HCT116 (cell line): ENCODE measurements at regions not wholly inside any gene's neighbourhood (a gene's known extent, or its start where the extent isn't known, plus 50 kb on each side); places are given as distances from the start of the nearest gene placed in this dataset.

Experiments used
- ATAC-seq: fragments of 200-7000 bp; cut with Tn5 transposase; 2 replicates; pipeline ENCODE4 v1.9.1; 2020; ENCODE audit warnings: mild to moderate bottlenecking, moderate library complexity
- BruUV-seq: library from RNA; stranded (reverse); fragments of 400-500 nt; replicated peaks from 2 replicates; lab custom pipeline; 2021; lab: Mats Ljungman, UMichigan
- CTCF ChIA-PET: fragments of 300-600 bp; sonication (Branson Sonifier 250); formaldehyde crosslinking; loops from one replicate; lab custom pipeline; 2021; ENCODE audit warnings: antibody characterized with exemption; lab: Charles Lee
- POLR2A ChIA-PET: fragments of 300-600, 350-600 bp; sonication (Branson Sonifier 250); formaldehyde crosslinking; loops from one replicate; lab custom pipeline; 2021; ENCODE audit warnings: antibody characterized with exemption; lab: Charles Lee
- RAD21 ChIA-PET, 2 experiments: fragments of 300-600 bp; sonication (Branson Sonifier 250); formaldehyde crosslinking; loops; one replicate each; lab custom pipeline; 2023; ENCODE audit warnings: low total read pairs in 2 of 2; ENCODE audit not compliant: uncharacterized antibody in 2 of 2, unreplicated experiment in 2 of 2, low non-redundant PET in 1 of 2; lab: Charles Lee
- DNase-seq: peaks from one replicate; pipeline ENCODE4 v3.0.0-alpha.2; 2010; ENCODE audit warnings: low read depth, low spot score
- H2AFZ ChIP-seq: fragments of 200-600 bp; shearing (Covaris generic), sonication (generic); 2 replicates; pipeline ENCODE4 v1.6.1; 2017; ENCODE audit warnings: low read depth, mixed run types, mixed read lengths, antibody characterized with exemption, low read length; ENCODE audit not compliant: poor library complexity, severe bottlenecking
- H3K27ac ChIP-seq: 2 replicates; pipeline ENCODE4 v1.5.1; 2012; ENCODE audit warnings: low read depth, low read length
- H3K27me3 ChIP-seq: fragments of 200-600 bp; sonication (generic); 2 replicates; pipeline ENCODE4 v1.6.1; 2016; ENCODE audit warnings: mixed run types, low read length, mixed read lengths; ENCODE audit not compliant: insufficient read depth
- H3K36me3 ChIP-seq, 2 experiments: fragments of 200-500 bp in 1 of 2; fragments of 200-600 bp in 1 of 2; sonication (Bioruptor generic) in 1 of 2; sonication (generic) in 1 of 2; 2 replicates each; pipeline versions ENCODE4 v1.5.1 to v1.6.1; 2014 to 2016; ENCODE audit warnings: low read length in 2 of 2, inconsistent platforms in 1 of 2, mixed read lengths in 1 of 2, mixed run types in 1 of 2; ENCODE audit not compliant: insufficient read depth in 2 of 2, control insufficient read depth in 1 of 2
- H3K4me1 ChIP-seq, 2 experiments: fragments of 200-600 bp in 1 of 2; sonication (generic) in 1 of 2; 2 replicates each; pipeline versions ENCODE4 v1.5.1 to v1.6.1; 2012 to 2017; ENCODE audit warnings: low read length in 2 of 2, inconsistent platforms in 1 of 2, mild to moderate bottlenecking in 1 of 2, mixed read lengths in 1 of 2, mixed run types in 1 of 2, moderate library complexity in 1 of 2; ENCODE audit not compliant: insufficient read depth in 2 of 2, control insufficient read depth in 1 of 2
- H3K4me2 ChIP-seq: fragments of 200-600 bp; sonication (generic); 2 replicates; pipeline ENCODE4 v1.6.1; 2017; ENCODE audit warnings: mixed run types, low read length, mixed read lengths
- H3K4me3 ChIP-seq, 2 experiments: fragments of 200-600 bp in 1 of 2; sonication (generic) in 1 of 2; replicated peaks in 1 of 2; 2 replicates each; pipeline ENCODE4 v1.5.1; 2011 to 2016; ENCODE audit warnings: low read length in 2 of 2, control low read depth in 1 of 2, low read depth in 1 of 2, mild to moderate bottlenecking in 1 of 2, mixed read lengths in 1 of 2, mixed run types in 1 of 2
- H3K79me2 ChIP-seq: fragments of 200-600 bp; sonication (generic); 2 replicates; pipeline ENCODE4 v1.6.1; 2017; ENCODE audit warnings: mild to moderate bottlenecking, mixed run types, low read length, moderate library complexity, mixed read lengths; ENCODE audit not compliant: insufficient read depth
- H3K9ac ChIP-seq: fragments of 200-600 bp; sonication (generic); 2 replicates; pipeline ENCODE4 v1.6.1; 2016; ENCODE audit warnings: low read length, mixed read lengths
- H3K9me2 ChIP-seq: fragments of 200-600 bp; sonication (generic), shearing (Covaris generic); 2 replicates; pipeline ENCODE4 v1.6.1; 2017; ENCODE audit warnings: mixed run types, mild to moderate bottlenecking, moderate library complexity; ENCODE audit not compliant: insufficient read depth
- H3K9me3 ChIP-seq, 2 experiments: fragments of 200-500 bp in 1 of 2; fragments of 200-600 bp in 1 of 2; sonication (Bioruptor generic) in 1 of 2; sonication (generic) in 1 of 2; 2 replicates each; pipeline ENCODE4 v1.6.1; 2014 to 2017; ENCODE audit warnings: low read length in 2 of 2, mixed read lengths in 2 of 2, inconsistent platforms in 1 of 2, low read depth in 1 of 2, mild to moderate bottlenecking in 1 of 2, mixed run types in 1 of 2, moderate library complexity in 1 of 2; ENCODE audit not compliant: control insufficient read depth in 1 of 2, insufficient read depth in 1 of 2
- H4K20me1 ChIP-seq: fragments of 200-600 bp; sonication (generic), shearing (Covaris generic); 2 replicates; pipeline ENCODE4 v1.6.1; 2017; ENCODE audit warnings: mixed run types, mild to moderate bottlenecking, moderate library complexity; ENCODE audit not compliant: insufficient read depth
- ATF3 ChIP-seq: IDR thresholded peaks from 2 replicates; pipeline ENCODE4 v1.6.1; 2012
- CBX3 ChIP-seq: IDR thresholded peaks from 2 replicates; pipeline ENCODE4 v1.6.1; 2012; ENCODE audit warnings: low read depth
- CEBPB ChIP-seq: IDR thresholded peaks from 2 replicates; pipeline ENCODE4 v1.6.1; 2012; ENCODE audit warnings: low read depth
- CTCF ChIP-seq, 3 experiments: fragments of 200-600 bp in 1 of 3; sonication (generic) in 1 of 3; IDR thresholded peaks in 2 of 3; conservative IDR thresholded peaks in 1 of 3; 2 replicates each; pipeline ENCODE4 v1.5.1; 2012 to 2017; ENCODE audit warnings: low read depth in 2 of 3, low read length in 2 of 3, antibody characterized with exemption in 1 of 3, borderline replicate concordance in 1 of 3, control low read depth in 1 of 3, mild to moderate bottlenecking in 1 of 3, mixed read lengths in 1 of 3, mixed run types in 1 of 3, moderate library complexity in 1 of 3; ENCODE audit not compliant: insufficient read depth in 1 of 3
- EGR1 ChIP-seq: IDR thresholded peaks from 2 replicates; pipeline ENCODE4 v1.6.1; 2012; ENCODE audit warnings: low read depth
- EZH2 ChIP-seq: fragments of 200-600 bp; sonication (generic); IDR thresholded peaks from 2 replicates; pipeline ENCODE4 v1.6.1; 2017; ENCODE audit warnings: antibody characterized with exemption, mixed run types
- EZH2phosphoT487 ChIP-seq: fragments of 200-600 bp; IDR thresholded peaks from 2 replicates; pipeline ENCODE4 v1.6.1; 2018; ENCODE audit warnings: antibody characterized with exemption, borderline replicate concordance
- FOSL1 ChIP-seq: IDR thresholded peaks from 2 replicates; pipeline ENCODE4 v1.6.1; 2012; ENCODE audit warnings: low read depth
- POLR2AphosphoS5 ChIP-seq: IDR thresholded peaks from 2 replicates; pipeline ENCODE4 v1.6.1; 2011; ENCODE audit warnings: mild to moderate bottlenecking, low read depth, low read length, moderate library complexity
- RAD21 ChIP-seq: IDR thresholded peaks from 2 replicates; pipeline ENCODE4 v1.6.1; 2012; ENCODE audit warnings: low read depth, mild to moderate bottlenecking
- SIN3A ChIP-seq: IDR thresholded peaks from 2 replicates; pipeline ENCODE4 v1.6.1; 2012; ENCODE audit warnings: low read depth
- SRF ChIP-seq: IDR thresholded peaks from 2 replicates; pipeline ENCODE4 v1.6.1; 2012; ENCODE audit warnings: low read depth
- ZFX ChIP-seq: fragments of 450-650 bp; IDR thresholded peaks from 2 replicates; pipeline ENCODE4 v1.6.1; 2017
- ZNF274 ChIP-seq: fragments of 200-500 bp; sonication (Bioruptor generic); IDR thresholded peaks from 2 replicates; pipeline ENCODE4 v1.6.1; 2014; ENCODE audit warnings: mild to moderate bottlenecking, low read depth, low read length, inconsistent platforms
- intact Hi-C: fragments of 100-400 bp; cut with micrococcal nuclease; formaldehyde crosslinking; loops from 2 replicates; pipeline ENCODE4 v1.10.0; 2022
- TF ChIP-seq, protein P1 (sequence below): IDR thresholded peaks from 2 replicates; pipeline ENCODE4 v1.6.1; 2012; ENCODE audit warnings: low read depth

- TF ChIP-seq, protein P1, sequence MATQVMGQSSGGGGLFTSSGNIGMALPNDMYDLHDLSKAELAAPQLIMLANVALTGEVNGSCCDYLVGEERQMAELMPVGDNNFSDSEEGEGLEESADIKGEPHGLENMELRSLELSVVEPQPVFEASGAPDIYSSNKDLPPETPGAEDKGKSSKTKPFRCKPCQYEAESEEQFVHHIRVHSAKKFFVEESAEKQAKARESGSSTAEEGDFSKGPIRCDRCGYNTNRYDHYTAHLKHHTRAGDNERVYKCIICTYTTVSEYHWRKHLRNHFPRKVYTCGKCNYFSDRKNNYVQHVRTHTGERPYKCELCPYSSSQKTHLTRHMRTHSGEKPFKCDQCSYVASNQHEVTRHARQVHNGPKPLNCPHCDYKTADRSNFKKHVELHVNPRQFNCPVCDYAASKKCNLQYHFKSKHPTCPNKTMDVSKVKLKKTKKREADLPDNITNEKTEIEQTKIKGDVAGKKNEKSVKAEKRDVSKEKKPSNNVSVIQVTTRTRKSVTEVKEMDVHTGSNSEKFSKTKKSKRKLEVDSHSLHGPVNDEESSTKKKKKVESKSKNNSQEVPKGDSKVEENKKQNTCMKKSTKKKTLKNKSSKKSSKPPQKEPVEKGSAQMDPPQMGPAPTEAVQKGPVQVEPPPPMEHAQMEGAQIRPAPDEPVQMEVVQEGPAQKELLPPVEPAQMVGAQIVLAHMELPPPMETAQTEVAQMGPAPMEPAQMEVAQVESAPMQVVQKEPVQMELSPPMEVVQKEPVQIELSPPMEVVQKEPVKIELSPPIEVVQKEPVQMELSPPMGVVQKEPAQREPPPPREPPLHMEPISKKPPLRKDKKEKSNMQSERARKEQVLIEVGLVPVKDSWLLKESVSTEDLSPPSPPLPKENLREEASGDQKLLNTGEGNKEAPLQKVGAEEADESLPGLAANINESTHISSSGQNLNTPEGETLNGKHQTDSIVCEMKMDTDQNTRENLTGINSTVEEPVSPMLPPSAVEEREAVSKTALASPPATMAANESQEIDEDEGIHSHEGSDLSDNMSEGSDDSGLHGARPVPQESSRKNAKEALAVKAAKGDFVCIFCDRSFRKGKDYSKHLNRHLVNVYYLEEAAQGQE, result no peak
- no peak for TF ChIP-seq EZH2phosphoT487
- no peak for TF ChIP-seq POLR2AphosphoS5
Observed at GRCh38 chr9:96115836-96116235, 186.1 kb downstream of the HSD17B3 start (continued).

DNA sequence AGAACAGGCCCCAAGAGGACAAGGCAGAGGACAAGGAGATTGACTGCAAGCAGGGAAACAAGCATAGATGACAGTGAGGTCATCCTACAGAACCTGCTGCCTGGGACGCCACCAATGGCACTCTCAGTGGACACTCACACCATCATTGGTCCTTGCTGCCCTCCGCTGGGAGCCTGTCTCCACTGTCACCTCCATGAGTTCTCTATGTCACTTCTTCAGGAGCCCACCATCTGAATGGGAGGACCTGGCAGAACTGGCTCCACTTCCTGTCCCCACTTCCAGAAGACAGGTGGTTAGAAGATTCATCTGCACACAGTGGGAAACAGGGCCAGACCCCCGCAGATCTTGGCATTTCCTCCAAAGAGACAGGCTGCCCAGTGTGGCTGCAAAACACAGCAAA lies 188.9 kb downstream of the HSD17B3 start:
- intact Hi-C loops, result no loop called here

More for the DNA sequence above, 188.9 kb downstream of the HSD17B3 start:
- no peaks in the 10 kb centered on the region for H3K9me2 ChIP-seq
- H3K79me2 ChIP-seq, result no peaks in the 10 kb centered on the region
- ChIA-PET POLR2A (no interaction called here), RAD21 (no interaction called here), CTCF (no interaction called here)
- no peak overlapping the region for H2AFZ ChIP-seq
- no peak overlapping the region for H3K27ac ChIP-seq
- H3K4me2 ChIP-seq, result no peak overlapping the region
- no peak for TF ChIP-seq EZH2
- peak; percentile 47 for TF ChIP-seq RAD21
- no peak for TF ChIP-seq FOSL1
- TF ChIP-seq POLR2AphosphoS5, result no peak
- TF ChIP-seq ATF3, result no peak
- no peak for TF ChIP-seq EZH2phosphoT487
- TF ChIP-seq CTCF (IDR thresholded peaks at IDR 0.05 in 2 of 3, conservative IDR thresholded peaks at IDR 0.05 in 1 of 3; ENCODE audit: borderline replicate concordance in 1 of 3, insufficient read depth in 1 of 3, low read depth in 2 of 3, low read length in 2 of 3), result 0 out of 6 replicates have a peak, but pooled peaks of 1 of the 3 experiments have one; percentile 6
- TF ChIP-seq SRF, result no peak
- no peak for TF ChIP-seq CBX3
- TF ChIP-seq EGR1, result no peak
- TF ChIP-seq ZNF274, result no peak
- no peak for TF ChIP-seq CEBPB
- TF ChIP-seq SIN3A, result no peak
- TF ChIP-seq ZFX, result no peak
- ATAC-seq (no peak), DNase-seq (no peak)
- no peaks in the 10 kb centered on the region for H3K36me3 ChIP-seq
- H3K9ac ChIP-seq, result no peak overlapping the region
- H3K9me3 ChIP-seq, result no peaks in the 10 kb centered on the region
- H3K4me1 ChIP-seq, result no peaks in the 10 kb centered on the region
- H4K20me1 ChIP-seq, result no peaks in the 10 kb centered on the region
- no peaks in the 10 kb centered on the region; the same call in 1 of the 2 replicates for H3K27me3 ChIP-seq
- no peak overlapping the region for H3K4me3 ChIP-seq
- BruUV-seq, result no TSS peak
